GM23338 (cell line): ENCODE measurements at regions not wholly inside any gene's neighbourhood (a gene's known extent, or its start where the extent isn't known, plus 50 kb on each side); places are given as distances from the start of the nearest gene placed in this dataset.

Experiments
- POLR2AphosphoS5 ChIP-seq: IDR thresholded peaks from 2 replicates; pipeline ENCODE4 v1.6.1; 2016; ENCODE audit warnings: antibody characterized with exemption, low read depth
- STAT1 ChIP-seq: IDR thresholded peaks from one replicate; pipeline ENCODE4 v1.6.1; 2016; ENCODE audit warnings: antibody characterized with exemption; ENCODE audit not compliant: unreplicated experiment
- ZNF114 ChIP-seq: fragments of 250-450 bp; sonication (Bioruptor Pico); IDR thresholded peaks from 2 replicates; pipeline ENCODE4 v1.5.0; 2020; ENCODE audit warnings: mild to moderate bottlenecking, moderate library complexity
- TF ChIP-seq, protein P1 (sequence below): fragments of 250-450 bp; sonication (Bioruptor Pico); IDR thresholded peaks from 2 replicates; pipeline ENCODE4 v1.5.0; 2020; ENCODE audit warnings: mild to moderate bottlenecking, moderate library complexity
- TF ChIP-seq, protein P2 (sequence below): IDR thresholded peaks from one replicate; pipeline ENCODE4 v1.6.1; 2018; ENCODE audit warnings: antibody characterized with exemption; ENCODE audit not compliant: unreplicated experiment

DNA sequence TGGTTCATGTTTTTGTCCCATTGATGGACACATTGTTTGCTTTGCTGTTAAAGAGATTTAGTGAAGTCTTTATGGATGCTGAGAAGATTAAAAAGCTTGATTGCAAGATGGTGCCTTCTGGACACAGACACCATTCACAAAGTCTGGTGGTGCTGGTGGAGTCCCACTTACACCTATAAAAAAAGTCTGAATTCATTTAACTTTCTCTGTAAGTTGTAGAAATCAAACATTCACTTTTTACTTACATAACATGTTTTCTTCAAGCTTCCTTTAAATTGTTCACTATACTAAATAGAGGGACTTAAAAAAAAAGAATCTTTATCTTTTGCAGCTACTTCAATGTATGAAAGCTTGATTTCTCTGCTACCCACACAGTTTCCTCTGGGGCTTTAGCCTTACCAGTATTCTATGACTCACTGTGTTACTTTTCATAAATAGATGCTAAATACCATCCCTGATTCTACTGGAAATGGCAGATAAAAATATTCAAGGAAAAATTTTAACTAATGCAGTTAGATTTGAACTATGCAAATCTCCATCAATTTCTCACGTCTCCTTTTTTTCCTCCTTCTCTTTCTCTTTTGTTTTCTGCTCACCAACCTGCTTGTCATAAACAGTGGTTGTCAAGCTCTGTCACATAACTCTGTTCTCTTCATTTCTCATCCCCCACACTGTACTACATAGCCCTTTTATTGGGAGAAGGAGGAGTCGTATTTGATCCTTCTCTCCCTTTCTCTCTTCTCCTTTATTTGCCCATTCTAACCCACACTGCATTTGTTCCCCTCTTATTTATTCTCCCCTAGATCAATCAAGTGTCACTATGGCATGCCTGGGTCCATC, 89.7 kb downstream of the FAM76B start (continued):
- TF ChIP-seq, protein P1, sequence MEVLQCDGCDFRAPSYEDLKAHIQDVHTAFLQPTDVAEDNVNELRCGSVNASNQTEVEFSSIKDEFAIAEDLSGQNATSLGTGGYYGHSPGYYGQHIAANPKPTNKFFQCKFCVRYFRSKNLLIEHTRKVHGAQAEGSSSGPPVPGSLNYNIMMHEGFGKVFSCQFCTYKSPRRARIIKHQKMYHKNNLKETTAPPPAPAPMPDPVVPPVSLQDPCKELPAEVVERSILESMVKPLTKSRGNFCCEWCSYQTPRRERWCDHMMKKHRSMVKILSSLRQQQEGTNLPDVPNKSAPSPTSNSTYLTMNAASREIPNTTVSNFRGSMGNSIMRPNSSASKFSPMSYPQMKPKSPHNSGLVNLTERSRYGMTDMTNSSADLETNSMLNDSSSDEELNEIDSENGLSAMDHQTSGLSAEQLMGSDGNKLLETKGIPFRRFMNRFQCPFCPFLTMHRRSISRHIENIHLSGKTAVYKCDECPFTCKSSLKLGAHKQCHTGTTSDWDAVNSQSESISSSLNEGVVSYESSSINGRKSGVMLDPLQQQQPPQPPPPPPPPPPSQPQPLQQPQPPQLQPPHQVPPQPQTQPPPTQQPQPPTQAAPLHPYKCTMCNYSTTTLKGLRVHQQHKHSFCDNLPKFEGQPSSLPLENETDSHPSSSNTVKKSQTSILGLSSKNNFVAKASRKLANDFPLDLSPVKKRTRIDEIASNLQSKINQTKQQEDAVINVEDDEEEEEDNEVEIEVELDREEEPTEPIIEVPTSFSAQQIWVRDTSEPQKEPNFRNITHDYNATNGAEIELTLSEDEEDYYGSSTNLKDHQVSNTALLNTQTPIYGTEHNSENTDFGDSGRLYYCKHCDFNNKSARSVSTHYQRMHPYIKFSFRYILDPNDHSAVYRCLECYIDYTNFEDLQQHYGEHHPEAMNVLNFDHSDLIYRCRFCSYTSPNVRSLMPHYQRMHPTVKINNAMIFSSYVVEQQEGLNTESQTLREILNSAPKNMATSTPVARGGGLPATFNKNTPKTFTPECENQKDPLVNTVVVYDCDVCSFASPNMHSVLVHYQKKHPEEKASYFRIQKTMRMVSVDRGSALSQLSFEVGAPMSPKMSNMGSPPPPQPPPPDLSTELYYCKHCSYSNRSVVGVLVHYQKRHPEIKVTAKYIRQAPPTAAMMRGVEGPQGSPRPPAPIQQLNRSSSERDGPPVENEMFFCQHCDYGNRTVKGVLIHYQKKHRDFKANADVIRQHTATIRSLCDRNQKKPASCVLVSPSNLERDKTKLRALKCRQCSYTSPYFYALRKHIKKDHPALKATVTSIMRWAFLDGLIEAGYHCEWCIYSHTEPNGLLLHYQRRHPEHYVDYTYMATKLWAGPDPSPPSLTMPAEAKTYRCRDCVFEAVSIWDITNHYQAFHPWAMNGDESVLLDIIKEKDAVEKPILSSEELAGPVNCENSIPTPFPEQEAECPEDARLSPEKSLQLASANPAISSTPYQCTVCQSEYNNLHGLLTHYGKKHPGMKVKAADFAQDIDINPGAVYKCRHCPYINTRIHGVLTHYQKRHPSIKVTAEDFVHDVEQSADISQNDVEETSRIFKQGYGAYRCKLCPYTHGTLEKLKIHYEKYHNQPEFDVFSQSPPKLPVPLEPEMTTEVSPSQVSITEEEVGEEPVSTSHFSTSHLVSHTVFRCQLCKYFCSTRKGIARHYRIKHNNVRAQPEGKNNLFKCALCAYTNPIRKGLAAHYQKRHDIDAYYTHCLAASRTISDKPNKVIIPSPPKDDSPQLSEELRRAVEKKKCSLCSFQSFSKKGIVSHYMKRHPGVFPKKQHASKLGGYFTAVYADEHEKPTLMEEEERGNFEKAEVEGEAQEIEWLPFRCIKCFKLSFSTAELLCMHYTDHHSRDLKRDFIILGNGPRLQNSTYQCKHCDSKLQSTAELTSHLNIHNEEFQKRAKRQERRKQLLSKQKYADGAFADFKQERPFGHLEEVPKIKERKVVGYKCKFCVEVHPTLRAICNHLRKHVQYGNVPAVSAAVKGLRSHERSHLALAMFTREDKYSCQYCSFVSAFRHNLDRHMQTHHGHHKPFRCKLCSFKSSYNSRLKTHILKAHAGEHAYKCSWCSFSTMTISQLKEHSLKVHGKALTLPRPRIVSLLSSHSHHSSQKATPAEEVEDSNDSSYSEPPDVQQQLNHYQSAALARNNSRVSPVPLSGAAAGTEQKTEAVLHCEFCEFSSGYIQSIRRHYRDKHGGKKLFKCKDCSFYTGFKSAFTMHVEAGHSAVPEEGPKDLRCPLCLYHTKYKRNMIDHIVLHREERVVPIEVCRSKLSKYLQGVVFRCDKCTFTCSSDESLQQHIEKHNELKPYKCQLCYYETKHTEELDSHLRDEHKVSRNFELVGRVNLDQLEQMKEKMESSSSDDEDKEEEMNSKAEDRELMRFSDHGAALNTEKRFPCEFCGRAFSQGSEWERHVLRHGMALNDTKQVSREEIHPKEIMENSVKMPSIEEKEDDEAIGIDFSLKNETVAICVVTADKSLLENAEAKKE (CRISPR knock-in tag) = no peak
- TF ChIP-seq ZNF114 (CRISPR knock-in tag) = no peak
- TF ChIP-seq, protein P2, sequence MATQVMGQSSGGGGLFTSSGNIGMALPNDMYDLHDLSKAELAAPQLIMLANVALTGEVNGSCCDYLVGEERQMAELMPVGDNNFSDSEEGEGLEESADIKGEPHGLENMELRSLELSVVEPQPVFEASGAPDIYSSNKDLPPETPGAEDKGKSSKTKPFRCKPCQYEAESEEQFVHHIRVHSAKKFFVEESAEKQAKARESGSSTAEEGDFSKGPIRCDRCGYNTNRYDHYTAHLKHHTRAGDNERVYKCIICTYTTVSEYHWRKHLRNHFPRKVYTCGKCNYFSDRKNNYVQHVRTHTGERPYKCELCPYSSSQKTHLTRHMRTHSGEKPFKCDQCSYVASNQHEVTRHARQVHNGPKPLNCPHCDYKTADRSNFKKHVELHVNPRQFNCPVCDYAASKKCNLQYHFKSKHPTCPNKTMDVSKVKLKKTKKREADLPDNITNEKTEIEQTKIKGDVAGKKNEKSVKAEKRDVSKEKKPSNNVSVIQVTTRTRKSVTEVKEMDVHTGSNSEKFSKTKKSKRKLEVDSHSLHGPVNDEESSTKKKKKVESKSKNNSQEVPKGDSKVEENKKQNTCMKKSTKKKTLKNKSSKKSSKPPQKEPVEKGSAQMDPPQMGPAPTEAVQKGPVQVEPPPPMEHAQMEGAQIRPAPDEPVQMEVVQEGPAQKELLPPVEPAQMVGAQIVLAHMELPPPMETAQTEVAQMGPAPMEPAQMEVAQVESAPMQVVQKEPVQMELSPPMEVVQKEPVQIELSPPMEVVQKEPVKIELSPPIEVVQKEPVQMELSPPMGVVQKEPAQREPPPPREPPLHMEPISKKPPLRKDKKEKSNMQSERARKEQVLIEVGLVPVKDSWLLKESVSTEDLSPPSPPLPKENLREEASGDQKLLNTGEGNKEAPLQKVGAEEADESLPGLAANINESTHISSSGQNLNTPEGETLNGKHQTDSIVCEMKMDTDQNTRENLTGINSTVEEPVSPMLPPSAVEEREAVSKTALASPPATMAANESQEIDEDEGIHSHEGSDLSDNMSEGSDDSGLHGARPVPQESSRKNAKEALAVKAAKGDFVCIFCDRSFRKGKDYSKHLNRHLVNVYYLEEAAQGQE = no peak
- no peak for TF ChIP-seq POLR2AphosphoS5
- no peak for TF ChIP-seq STAT1
